HEK293T (cell line): ENCODE measurements at regions not wholly inside any gene's neighbourhood (a gene's known extent, or its start where the extent isn't known, plus 50 kb on each side); places are given as distances from the start of the nearest gene placed in this dataset.

Experiments used
- BHLHE40 ChIP-seq: fragments of 450-650 bp; IDR thresholded peaks from 2 replicates; pipeline ENCODE4 v1.6.1; 2016; ENCODE audit warnings: mild to moderate bottlenecking, moderate library complexity, borderline replicate concordance
- FOXM1 ChIP-seq: fragments of 450-650 bp; IDR thresholded peaks from 2 replicates; pipeline ENCODE4 v1.6.1; 2017; ENCODE audit warnings: mild to moderate bottlenecking, borderline replicate concordance
- TARDBP ChIP-seq: fragments of 450-650 bp; IDR thresholded peaks from 2 replicates; pipeline ENCODE4 v1.6.1; 2016

DNA sequence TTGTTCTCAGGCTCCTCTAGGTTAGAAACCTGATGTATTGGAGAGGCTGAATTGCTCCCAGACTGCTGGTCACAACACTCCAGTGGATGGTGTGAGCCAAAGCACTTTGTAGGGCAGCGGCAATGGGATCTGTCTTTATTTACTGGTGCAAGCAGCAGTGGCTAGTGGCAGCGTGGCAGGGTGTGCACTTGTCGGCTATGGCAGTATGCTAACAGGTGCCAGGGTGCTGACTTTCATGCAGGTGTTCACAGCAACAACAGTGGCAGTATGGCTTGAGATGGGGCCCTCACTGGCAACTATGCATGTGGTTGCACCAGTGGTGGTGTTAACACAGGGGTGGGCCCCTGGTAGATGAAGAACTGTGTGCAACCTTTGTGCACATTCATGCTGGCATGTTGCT, 347.8 kb downstream of the DSC3 start:
- TF ChIP-seq BHLHE40 (no peak), FOXM1 (no peak), TARDBP (no peak)
